Suppressor macrophage (primary cell): ENCODE measurements at regions not wholly inside any gene's neighbourhood (a gene's known extent, or its start where the extent isn't known, plus 50 kb on each side); places are given as distances from the start of the nearest gene placed in this dataset.
"Not testable (repeated sequence)": the region's sequence is repeated elsewhere in the genome, so short reads cannot be mapped to it uniquely, and the experiment has no call there.

Experiments
- DNase-seq, 4 experiments: peaks; one replicate each; pipeline ENCODE4 v3.0.0-alpha.2; 2020 to 2022

- not testable (repeated sequence) for DNase-seq
Observed at GRCh38 chr21:9950363-9950762, 571.0 kb upstream of the TPTE start.

GRCh38 chr21:9958791-9959190, 562.6 kb upstream of the TPTE start:
- DNase-seq, result not testable (repeated sequence)

- DNase-seq, result not testable (repeated sequence)
Observed at GRCh38 chr21:9959220-9959964, 562.0 kb upstream of the TPTE start.

DNA sequence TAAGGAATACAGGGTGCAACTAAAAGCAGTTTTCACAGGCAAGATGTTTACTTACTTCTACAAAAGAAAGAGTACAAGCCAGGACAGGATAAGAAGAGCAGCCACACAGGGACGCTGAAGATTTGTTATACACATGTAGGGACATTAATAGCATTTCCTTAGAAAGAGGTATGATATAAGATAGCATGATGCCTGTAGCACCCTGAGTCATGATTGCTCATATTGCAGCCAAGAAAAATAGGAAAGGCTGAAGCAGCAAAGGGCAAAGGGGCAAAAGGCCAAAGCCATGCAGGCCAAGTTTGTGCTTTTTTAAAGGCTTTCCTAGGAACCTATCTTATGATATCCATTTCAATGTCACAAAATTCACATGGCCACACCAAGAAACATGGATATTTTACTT, 552.0 kb upstream of the TPTE start:
- DNase-seq, result not testable (repeated sequence)

- DNase-seq, result not testable (repeated sequence)
Observed at GRCh38 chr21:9972018-9972417, 549.4 kb upstream of the TPTE start.

GRCh38 chr21:9978371-9978770, 543.0 kb upstream of the TPTE start:
- DNase-seq, result not testable (repeated sequence)

GRCh38 chr21:9997507-9997906, 523.9 kb upstream of the TPTE start:
- DNase-seq, result not testable (repeated sequence)

GRCh38 chr21:10002762-10003313, 518.5 kb upstream of the TPTE start:
- not testable (repeated sequence) for DNase-seq

- DNase-seq, result not testable (repeated sequence)
Observed at GRCh38 chr21:10005791-10006190, 515.6 kb upstream of the TPTE start.

GRCh38 chr21:10016991-10017390, 504.4 kb upstream of the TPTE start:
- DNase-seq, result not testable (repeated sequence)

DNA sequence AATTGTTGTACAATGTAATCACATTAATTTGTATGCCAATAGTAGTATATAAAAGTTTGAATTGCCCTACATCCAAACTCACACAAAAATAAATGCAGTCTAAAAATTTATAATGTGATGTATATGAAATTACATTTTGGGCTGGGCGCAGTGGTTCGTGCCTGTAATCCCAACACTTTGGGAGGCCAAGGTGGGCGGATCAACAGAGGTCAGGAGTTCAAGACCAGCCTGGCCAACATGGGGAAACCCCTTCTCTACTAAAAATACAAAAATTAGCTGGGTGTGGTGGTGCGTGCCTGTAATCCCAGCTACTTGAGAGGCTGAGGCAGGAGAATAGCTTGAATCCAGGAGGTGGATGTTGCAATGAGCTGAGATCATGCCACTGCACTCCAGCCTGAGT, 503.6 kb upstream of the TPTE start:
- DNase-seq, result not testable (repeated sequence)

DNA sequence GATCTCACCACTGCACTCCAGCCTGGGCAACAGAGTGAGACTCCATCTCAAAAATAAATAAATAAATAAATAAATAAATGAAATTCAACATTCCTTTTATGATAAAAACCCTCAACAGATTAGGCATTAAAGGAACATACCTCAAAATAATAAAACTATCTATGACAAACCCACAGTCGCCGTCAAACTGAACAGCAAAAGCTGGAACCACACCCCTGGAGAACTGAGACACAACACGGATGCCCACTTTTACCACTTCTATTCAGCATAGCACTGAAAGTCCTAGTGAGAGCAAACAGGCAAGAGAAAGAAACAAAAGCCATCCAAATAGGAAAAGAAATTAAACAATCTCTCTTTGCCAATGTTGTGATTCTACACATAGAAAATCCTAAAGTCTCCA, 499.9 kb upstream of the TPTE start:
- DNase-seq, result not testable (repeated sequence)

DNA sequence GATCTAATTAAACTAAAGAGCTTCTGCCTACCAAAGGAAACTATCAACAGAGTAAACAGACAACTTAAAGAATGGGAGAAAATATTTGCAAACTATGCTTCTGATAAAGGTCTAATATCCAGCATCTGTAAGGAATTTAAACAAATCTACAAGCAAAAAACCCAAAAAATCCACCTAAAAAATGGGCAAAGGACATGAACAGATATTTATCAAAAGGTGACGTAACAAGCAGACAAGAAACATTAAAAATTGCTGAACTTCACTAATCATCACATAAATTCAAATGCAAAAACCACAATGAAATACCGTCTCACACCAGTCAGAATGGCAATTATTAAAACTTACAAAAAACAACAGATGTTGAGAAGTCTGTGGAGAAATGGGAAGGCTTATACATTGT, 498.6 kb upstream of the TPTE start:
- DNase-seq, result not testable (repeated sequence)
